ENCODE measurements at regions not wholly inside any gene's neighbourhood (a gene's known extent, or its start where the extent isn't known, plus 50 kb on each side); places are given as distances from the start of the nearest gene placed in this dataset.

GRCh38 chr7:149369497-149369896 lies 91.4 kb downstream of the ZNF777 start:
- peak; percentile 91 for DNase-seq (ENCODE audit: low read depth)
- no peak for TF ChIP-seq CTCF (IDR thresholded peaks at IDR 0.05; ENCODE audit: control insufficient read depth, extremely low read depth, insufficient read depth)
- H3K4me3 ChIP-seq (ENCODE audit: low read depth, low read length): no peak overlapping the region

GRCh38 chr7:149370790-149371189 lies 90.1 kb downstream of the ZNF777 start:
- no peak overlapping the region for H3K4me3 ChIP-seq (ENCODE audit: low read depth, low read length)
- DNase-seq (ENCODE audit: low read depth): no peak
- TF ChIP-seq CTCF (IDR thresholded peaks at IDR 0.05; ENCODE audit: control insufficient read depth, extremely low read depth, insufficient read depth): no peak

GRCh38 chr7:149373089-149373488 lies 87.8 kb downstream of the ZNF777 start:
- DNase-seq (ENCODE audit: low read depth): no peak
- H3K4me3 ChIP-seq (ENCODE audit: low read depth, low read length): no peak overlapping the region
- TF ChIP-seq CTCF (IDR thresholded peaks at IDR 0.05; ENCODE audit: control insufficient read depth, extremely low read depth, insufficient read depth): no peak

GRCh38 chr7:149375234-149376008 lies 85.4 kb downstream of the ZNF777 start:
- peak overlapping the region; percentile 37 for H3K4me3 ChIP-seq (ENCODE audit: low read depth, low read length)
- DNase-seq (ENCODE audit: low read depth): peak; percentile 86
- TF ChIP-seq CTCF (IDR thresholded peaks at IDR 0.05; ENCODE audit: control insufficient read depth, extremely low read depth, insufficient read depth): no peak

- no peak for DNase-seq (ENCODE audit: low read depth)
- H3K4me3 ChIP-seq (ENCODE audit: low read depth, low read length): no peak overlapping the region
- TF ChIP-seq CTCF (IDR thresholded peaks at IDR 0.05; ENCODE audit: control insufficient read depth, extremely low read depth, insufficient read depth): no peak
Observed at GRCh38 chr7:149377386-149377785, 83.5 kb downstream of the ZNF777 start.

- no peak for TF ChIP-seq CTCF (IDR thresholded peaks at IDR 0.05; ENCODE audit: control insufficient read depth, extremely low read depth, insufficient read depth)
- DNase-seq (ENCODE audit: low read depth): no peak
- no peak overlapping the region for H3K4me3 ChIP-seq (ENCODE audit: low read depth, low read length)
Observed at GRCh38 chr7:149379625-149380024, 81.2 kb downstream of the ZNF777 start.

GRCh38 chr7:149381245-149381644 lies 79.6 kb downstream of the ZNF777 start:
- peak; percentile 17 for DNase-seq (ENCODE audit: low read depth)
- H3K4me3 ChIP-seq (ENCODE audit: low read depth, low read length): no peak overlapping the region
- TF ChIP-seq CTCF (IDR thresholded peaks at IDR 0.05; ENCODE audit: control insufficient read depth, extremely low read depth, insufficient read depth): peak; percentile 40; the same call in 1 of the 2 replicates
